GM21723 (cell line): ENCODE measurements at regions not wholly inside any gene's neighbourhood (a gene's known extent, or its start where the extent isn't known, plus 50 kb on each side); places are given as distances from the start of the nearest gene placed in this dataset.

Source experiments
- ATAC-seq: cut with Tn5 transposase; IDR thresholded peaks from one replicate; pipeline ENCODE4 v1.9.1; 2021; ENCODE audit warnings: mild to moderate bottlenecking, moderate library complexity; ENCODE audit not compliant: unreplicated experiment

GRCh38 chr2:198448789-198449188 lies 644.4 kb downstream of the PLCL1 start:
- ATAC-seq: no peak

- no peak for ATAC-seq
Measured at GRCh38 chr2:198444800-198445287, 640.5 kb downstream of the PLCL1 start.

GRCh38 chr2:198441901-198442300 lies 637.5 kb downstream of the PLCL1 start:
- ATAC-seq: no peak

- no peak for ATAC-seq
Measured at GRCh38 chr2:198441246-198441645, 636.9 kb downstream of the PLCL1 start.

- ATAC-seq: no peak
Measured at GRCh38 chr2:198440833-198441232, 636.4 kb downstream of the PLCL1 start.

GRCh38 chr2:198438331-198438730 lies 633.9 kb downstream of the PLCL1 start:
- ATAC-seq: no peak

GRCh38 chr2:198424112-198424511 lies 619.7 kb downstream of the PLCL1 start:
- ATAC-seq: no peak

- no peak for ATAC-seq
Measured at GRCh38 chr2:198417836-198418235, 613.4 kb downstream of the PLCL1 start.

- ATAC-seq: no peak
Measured at GRCh38 chr2:198414976-198415375, 610.6 kb downstream of the PLCL1 start.

GRCh38 chr2:198411936-198412335 lies 607.5 kb downstream of the PLCL1 start:
- ATAC-seq: no peak

- ATAC-seq: no peak
Measured at GRCh38 chr2:198408171-198408570, 603.8 kb downstream of the PLCL1 start.

- no peak for ATAC-seq
Measured at GRCh38 chr2:198405311-198405710, 600.9 kb downstream of the PLCL1 start.

GRCh38 chr2:198401644-198402043 lies 597.3 kb downstream of the PLCL1 start:
- ATAC-seq: no peak

GRCh38 chr2:198400999-198401398 lies 596.6 kb downstream of the PLCL1 start:
- ATAC-seq: no peak

- ATAC-seq: no peak
Measured at GRCh38 chr2:198394208-198394607, 589.8 kb downstream of the PLCL1 start.

GRCh38 chr2:198390670-198391069 lies 586.3 kb downstream of the PLCL1 start:
- no peak for ATAC-seq

- ATAC-seq: no peak
Measured at GRCh38 chr2:198387677-198388076, 583.3 kb downstream of the PLCL1 start.

- ATAC-seq: no peak
Measured at GRCh38 chr2:198385856-198386255, 581.5 kb downstream of the PLCL1 start.

GRCh38 chr2:198385326-198385725 lies 580.9 kb downstream of the PLCL1 start:
- ATAC-seq: no peak

GRCh38 chr2:198383392-198383791 lies 579.0 kb downstream of the PLCL1 start:
- ATAC-seq: no peak

GRCh38 chr2:198382811-198383210 lies 578.4 kb downstream of the PLCL1 start:
- ATAC-seq: no peak

- no peak for ATAC-seq
Measured at GRCh38 chr2:198376677-198377076, 572.3 kb downstream of the PLCL1 start.

GRCh38 chr2:198375083-198375410 lies 570.7 kb downstream of the PLCL1 start:
- no peak for ATAC-seq
